Pancreas (tissue), 10 donors: ENCODE measurements at regions not wholly inside any gene's neighbourhood (a gene's known extent, or its start where the extent isn't known, plus 50 kb on each side); places are given as distances from the start of the nearest gene placed in this dataset.

Experiments
- ATAC-seq, 4 donors: fragments of 200-7000 bp; cut with Tn5 transposase; one replicate each; pipeline versions ENCODE4 v1.8.0 to v1.9.1; 2020; ENCODE audit warnings: mild to moderate bottlenecking in 4 of 4, moderate library complexity in 4 of 4
- DNase-seq, 6 donors: peaks; one replicate each; pipeline ENCODE4 v3.0.0-alpha.2; 2020
- FAIRE-seq: peaks from 2 replicates; lab custom pipeline; 2012; peaks lifted over from hg19 to GRCh38; lab: Jason Lieb, UNC
- H3K27ac ChIP-seq, 4 donors: fragments of 200-600 bp; sonication (generic); 1 replicate in 3 of 4; 2 replicates in 1 of 4; pipeline versions ENCODE4 v1.5.0 to v1.8.0; 2020
- H3K27me3 ChIP-seq, 4 donors: fragments of 200-600 bp; one replicate each; pipeline ENCODE4 v1.8.0; 2021
- H3K36me3 ChIP-seq, 3 donors: fragments of 200-600 bp; sonication (generic) in 1 of 3; one replicate each; pipeline versions ENCODE4 v1.5.0 to v1.8.0; 2020 to 2021
- H3K4me1 ChIP-seq, 3 donors: fragments of 200-600 bp; one replicate each; pipeline ENCODE4 v1.8.0; 2021
- H3K4me3 ChIP-seq, 4 donors: fragments of 200-600 bp; sonication (generic) in 2 of 4; one replicate each; pipeline versions ENCODE4 v1.5.0 to v1.8.0; 2020 to 2021
- H3K9me3 ChIP-seq, 4 donors: fragments of 200-600 bp; one replicate each; pipeline ENCODE4 v1.8.0; 2021
- WGBS, 2 donors: extraction: QIAGEN DNeasy Blood & Tissue Kit; methylation state at CpG; one replicate each; pipeline ENCODE4 v1.1.7; 2013; 5-methylcytosine and 5-hydroxymethylcytosine counted together
- intact Hi-C, 3 donors: fragments of 100-400 bp; cut with DNase I; formaldehyde crosslinking; loops; one replicate each; pipeline versions ENCODE4 v1.11.1 to v1.14.2; 2022
- TF ChIP-seq, protein P1 (sequence below), 4 donors: fragments of 200-600 bp; sonication (generic) in 3 of 4; IDR thresholded peaks; one replicate each; pipeline versions ENCODE4 v1.5.0 to v1.8.0; 2021; ENCODE audit warnings: antibody characterized with exemption in 4 of 4
- donor health status: healthy with polysubstance abuse.
- donor health status: DM: no; HTN: no; CAD: no; lungs with moderate emphysema.
- donor health status: DM: no; HTN: no; CAD: no.
- donor health status: control.
- donor health status: control.
- donor health status: Bipolar disorder and iron deficiency.
- donor health status: DM: yes; HTN: yes; CAD: no.
- donor health status: DM: no; HTN: no; CAD: no.
- donor health status: DM: no; HTN: no; CAD: no.
- donor health status: DM: yes; HTN: yes; CAD: no.

DNA sequence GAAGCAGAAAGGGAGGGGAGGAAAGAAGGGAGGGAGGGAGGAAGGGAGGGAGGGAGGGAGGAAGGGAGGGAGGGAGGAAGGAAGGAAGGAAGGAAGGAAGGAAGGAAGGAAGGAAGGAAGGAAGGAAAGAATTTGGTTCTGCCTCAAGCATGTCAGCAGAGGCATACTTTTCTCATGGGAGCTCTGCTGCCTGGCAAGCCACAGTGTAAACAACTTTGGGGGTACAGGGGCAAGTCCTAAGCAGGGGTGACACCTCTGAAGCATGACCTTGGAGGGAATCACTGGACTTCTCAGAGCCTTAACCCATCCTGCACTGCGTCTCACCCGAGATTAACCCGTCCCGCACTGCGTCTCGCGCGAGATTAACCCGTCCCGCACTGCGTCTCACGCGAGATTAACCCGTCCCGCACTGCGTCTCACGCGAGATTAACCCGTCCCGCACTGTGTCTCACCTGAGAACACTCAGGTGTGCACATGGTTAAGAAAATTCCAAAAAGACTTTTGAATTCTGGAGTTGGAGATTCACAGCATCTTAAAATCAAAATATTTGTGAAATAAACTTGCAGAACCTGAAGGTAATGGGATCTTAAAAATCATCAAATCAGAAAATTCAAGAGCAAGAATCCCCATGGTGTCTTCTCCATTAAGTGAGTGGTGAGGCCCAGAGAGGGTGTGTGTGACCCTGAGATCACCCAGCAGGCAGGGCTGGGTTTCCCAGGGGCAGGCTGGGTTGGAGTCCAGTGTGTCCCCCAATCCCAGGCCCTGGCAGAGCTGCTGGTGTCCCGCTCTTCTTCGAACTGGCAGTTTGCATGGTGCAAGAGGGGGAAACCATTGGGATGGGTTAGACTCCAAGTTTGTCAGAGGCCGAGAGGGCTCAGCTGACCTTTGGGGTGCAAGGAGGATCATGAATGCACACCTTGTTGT, 190.4 kb downstream of the MN1 start:
- Histone ChIP-seq H3K4me1 (no peaks in the 10 kb centered on the region), H3K27ac (no peak overlapping the region), H3K27me3 (no peaks in the 10 kb centered on the region), H3K9me3 (no peaks in the 10 kb centered on the region), H3K36me3 (no peaks in the 10 kb centered on the region), H3K4me3 (no peak overlapping the region)
- DNase-seq (peak in 1 of 6 donors; percentile 41), FAIRE-seq (no peak), ATAC-seq (no peak)
- intact Hi-C loops, result no loop called here
- 77 to 84% methylated on average over 23 of the region's 23 CpGs for WGBS, 2 donors
- TF ChIP-seq, protein P1, sequence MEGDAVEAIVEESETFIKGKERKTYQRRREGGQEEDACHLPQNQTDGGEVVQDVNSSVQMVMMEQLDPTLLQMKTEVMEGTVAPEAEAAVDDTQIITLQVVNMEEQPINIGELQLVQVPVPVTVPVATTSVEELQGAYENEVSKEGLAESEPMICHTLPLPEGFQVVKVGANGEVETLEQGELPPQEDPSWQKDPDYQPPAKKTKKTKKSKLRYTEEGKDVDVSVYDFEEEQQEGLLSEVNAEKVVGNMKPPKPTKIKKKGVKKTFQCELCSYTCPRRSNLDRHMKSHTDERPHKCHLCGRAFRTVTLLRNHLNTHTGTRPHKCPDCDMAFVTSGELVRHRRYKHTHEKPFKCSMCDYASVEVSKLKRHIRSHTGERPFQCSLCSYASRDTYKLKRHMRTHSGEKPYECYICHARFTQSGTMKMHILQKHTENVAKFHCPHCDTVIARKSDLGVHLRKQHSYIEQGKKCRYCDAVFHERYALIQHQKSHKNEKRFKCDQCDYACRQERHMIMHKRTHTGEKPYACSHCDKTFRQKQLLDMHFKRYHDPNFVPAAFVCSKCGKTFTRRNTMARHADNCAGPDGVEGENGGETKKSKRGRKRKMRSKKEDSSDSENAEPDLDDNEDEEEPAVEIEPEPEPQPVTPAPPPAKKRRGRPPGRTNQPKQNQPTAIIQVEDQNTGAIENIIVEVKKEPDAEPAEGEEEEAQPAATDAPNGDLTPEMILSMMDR (IDR thresholded peaks at IDR 0.05), result no peak

DNA sequence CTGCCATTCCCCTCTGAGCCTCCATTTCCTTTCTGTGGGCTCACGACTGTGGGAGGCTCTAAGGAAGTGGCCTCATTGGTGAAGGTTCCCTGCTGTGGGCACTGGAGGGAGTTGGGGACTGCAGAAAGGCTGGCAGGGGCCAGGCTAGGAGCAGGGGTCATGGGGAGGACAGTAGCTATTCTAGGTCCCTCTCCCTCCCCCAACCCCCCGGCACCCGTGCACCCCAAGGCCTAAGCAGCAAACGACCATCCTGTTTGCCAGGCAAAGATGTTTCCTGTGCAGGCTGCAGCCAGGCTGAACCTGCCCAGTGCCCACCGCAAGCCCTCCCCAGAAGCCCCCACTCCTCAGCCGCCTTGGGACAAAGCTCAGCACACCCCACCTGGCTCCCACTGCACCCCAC, 189.4 kb downstream of the MN1 start:
- DNase-seq (no peak), ATAC-seq (no peak), FAIRE-seq (no peak)
- no peak overlapping the region for H3K4me3 ChIP-seq
- no peaks in the 10 kb centered on the region for H3K9me3 ChIP-seq
- H3K27me3 ChIP-seq, result no peaks in the 10 kb centered on the region
- WGBS, 2 donors, result 55 to 58% methylated on average over 6 of the region's 6 CpGs
- H3K36me3 ChIP-seq, result no peaks in the 10 kb centered on the region
- H3K27ac ChIP-seq, result no peak overlapping the region
- intact Hi-C loops, result no loop called here
- no peaks in the 10 kb centered on the region for H3K4me1 ChIP-seq
- TF ChIP-seq, protein P1 (IDR thresholded peaks at IDR 0.05), result no peak

DNA sequence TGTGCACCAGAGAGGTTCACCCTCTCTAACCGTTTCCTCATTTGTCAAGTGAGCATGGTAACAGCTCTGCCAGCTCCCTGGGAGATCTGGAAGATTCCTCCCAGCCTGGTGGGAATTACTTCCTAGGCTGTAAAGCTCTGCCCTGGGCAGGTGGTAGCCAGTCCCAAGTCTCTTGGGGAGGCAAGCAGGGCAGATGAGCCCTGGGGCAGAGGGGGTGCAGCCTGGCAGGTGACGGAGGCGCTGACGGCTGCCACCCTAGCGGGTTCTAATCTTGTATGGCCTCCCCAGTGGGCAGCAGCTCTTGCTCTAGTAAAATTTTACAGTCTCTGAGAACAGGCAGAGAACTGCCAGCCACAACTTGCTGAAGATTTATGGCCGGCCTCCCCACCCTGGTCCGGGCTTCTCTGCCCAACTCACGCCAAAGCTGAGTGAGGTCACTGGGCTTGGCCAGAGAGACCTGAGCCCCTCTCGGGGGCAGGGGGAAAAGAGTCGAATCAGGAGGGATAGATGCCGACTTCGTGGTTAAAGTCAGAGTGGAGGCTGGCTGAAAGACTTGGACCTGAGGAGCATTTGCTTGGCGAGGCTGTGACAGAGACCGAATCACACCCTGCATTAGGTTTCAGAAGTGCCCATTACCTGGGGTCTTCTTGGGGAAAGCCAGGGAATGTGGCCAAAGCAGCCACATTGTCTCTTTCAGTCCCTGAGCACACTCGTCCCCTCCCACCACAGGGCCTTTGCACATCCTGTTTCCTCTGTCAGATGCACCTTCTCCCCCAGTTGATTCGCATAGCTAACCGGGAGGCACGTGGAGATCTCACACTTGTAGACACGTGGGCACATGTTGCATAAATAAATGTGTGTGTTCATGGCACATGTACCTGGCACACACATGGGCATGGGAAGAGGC, 188.2 kb downstream of the MN1 start:
- ATAC-seq, result peak in 1 of 4 donors; percentile 22

DNA sequence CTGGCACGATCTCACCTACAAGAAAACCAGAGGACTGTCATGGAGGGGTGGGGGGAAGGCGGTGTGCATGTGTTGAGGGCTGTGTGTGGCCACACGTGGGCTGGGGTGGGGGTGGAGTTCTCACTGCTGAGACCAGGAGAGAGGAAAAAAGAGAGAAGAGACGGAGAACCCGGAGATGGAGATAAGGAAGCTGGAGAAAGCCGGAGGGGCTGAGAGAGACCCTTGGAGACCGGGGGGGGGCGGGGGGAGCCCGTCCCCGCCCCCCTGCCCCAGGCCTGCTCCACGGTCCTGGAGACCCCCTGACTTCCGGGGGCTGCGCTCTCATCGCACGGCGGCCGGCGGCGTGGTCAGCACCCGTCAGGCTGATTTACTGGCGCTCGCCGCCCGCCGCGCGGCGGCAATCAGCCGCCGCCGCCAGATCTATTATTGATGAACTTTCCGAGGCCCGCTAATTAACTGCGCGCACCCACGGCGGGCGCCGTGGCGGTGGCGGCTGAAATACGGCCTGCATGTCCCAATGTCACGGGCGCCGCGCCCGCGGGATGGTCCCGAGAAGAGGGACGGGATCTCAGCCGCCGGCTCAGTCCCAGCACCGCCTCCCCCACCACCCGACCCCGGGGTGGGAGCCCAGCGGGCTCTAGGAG, 187.4 kb downstream of the MN1 start:
- no peak for FAIRE-seq
- Histone ChIP-seq H3K9me3 (no peaks in the 10 kb centered on the region), H3K4me1 (no peaks in the 10 kb centered on the region), H3K36me3 (no peaks in the 10 kb centered on the region), H3K4me3 (peak overlapping the region in 1 of 4 donors; percentile 30), H3K27ac (no peak overlapping the region), H3K27me3 (no peaks in the 10 kb centered on the region)
- intact Hi-C loops, result no loop called here
- ATAC-seq, result peak in 3 of 4 donors; percentile 20 to 40 (median 37)
- 7 to 8% methylated on average over 49 to 56 of the region's 56 CpGs for WGBS, 2 donors
- no peak for DNase-seq
- TF ChIP-seq, protein P1 (IDR thresholded peaks at IDR 0.05), result no peak

More for the DNA sequence above, 188.2 kb downstream of the MN1 start:
- DNase-seq (no peak), FAIRE-seq (no peak)
- H3K27ac ChIP-seq, result no peak overlapping the region
- no peaks in the 10 kb centered on the region for H3K36me3 ChIP-seq
- H3K27me3 ChIP-seq, result no peaks in the 10 kb centered on the region
- WGBS, 2 donors, result 69% methylated on average over 19 of the region's 19 CpGs
- no peaks in the 10 kb centered on the region for H3K9me3 ChIP-seq
- TF ChIP-seq, protein P1 (IDR thresholded peaks at IDR 0.05), result no peak
- no peaks in the 10 kb centered on the region for H3K4me1 ChIP-seq
- H3K4me3 ChIP-seq, result no peak overlapping the region
- intact Hi-C loops, result no loop called here
